HG02571 (cell line): ENCODE measurements at regions not wholly inside any gene's neighbourhood (a gene's known extent, or its start where the extent isn't known, plus 50 kb on each side); places are given as distances from the start of the nearest gene placed in this dataset.
A peak's percentile ranks its signal among the peaks of the same experiment; 100 is the strongest.

Experiments used
- ATAC-seq: cut with Tn5 transposase; IDR thresholded peaks from one replicate; pipeline ENCODE4 v1.9.1; 2021; ENCODE audit warnings: mild to moderate bottlenecking, moderate library complexity; ENCODE audit not compliant: unreplicated experiment

- ATAC-seq = no peak
These were observed 60.6 kb upstream of the CD34 start for GRCh38 chr1:207971331-207972219.

DNA sequence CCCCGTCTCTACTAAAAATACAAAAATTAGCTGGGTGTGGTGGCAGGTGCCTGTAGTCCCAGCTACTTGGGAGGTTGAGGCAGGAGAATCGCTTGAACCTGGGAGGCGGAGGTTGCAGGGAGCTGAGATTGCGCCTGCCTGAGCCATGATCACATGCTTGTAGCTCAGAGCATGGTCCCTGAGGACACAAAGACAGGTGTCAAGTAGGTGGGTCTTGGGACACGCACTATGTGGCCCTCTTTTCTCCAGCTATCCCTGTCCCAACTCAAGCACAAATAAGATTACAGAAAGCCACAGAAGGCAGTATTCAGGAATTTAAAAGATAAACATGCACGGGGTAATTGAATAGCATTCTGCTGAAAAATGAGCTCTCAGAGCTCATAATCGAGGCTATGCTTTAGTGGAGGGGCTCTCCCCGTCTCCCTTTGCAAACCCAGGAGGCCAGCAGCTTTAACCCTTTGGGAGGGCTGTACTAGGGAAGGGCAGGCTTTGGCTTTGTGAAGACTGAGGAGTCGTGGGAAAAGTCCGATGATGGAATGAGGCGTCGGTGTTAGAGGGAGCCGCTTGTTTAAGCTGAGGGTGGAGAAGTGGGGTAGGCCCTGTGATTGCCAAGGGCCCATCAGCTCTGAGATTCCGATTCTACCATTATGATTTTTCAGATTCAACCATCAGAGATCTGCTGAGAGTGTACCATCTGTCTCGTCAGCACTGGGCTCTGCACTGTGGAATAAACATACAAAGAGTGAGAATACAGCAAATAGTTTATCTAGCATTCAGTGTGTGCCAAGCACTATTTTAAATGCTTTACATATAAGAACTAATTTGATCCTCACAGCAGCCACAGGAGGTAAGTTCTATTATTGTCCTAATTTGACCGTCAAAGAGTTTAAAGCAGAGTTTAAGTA, 59.7 kb upstream of the CD34 start:
- no peak for ATAC-seq

DNA sequence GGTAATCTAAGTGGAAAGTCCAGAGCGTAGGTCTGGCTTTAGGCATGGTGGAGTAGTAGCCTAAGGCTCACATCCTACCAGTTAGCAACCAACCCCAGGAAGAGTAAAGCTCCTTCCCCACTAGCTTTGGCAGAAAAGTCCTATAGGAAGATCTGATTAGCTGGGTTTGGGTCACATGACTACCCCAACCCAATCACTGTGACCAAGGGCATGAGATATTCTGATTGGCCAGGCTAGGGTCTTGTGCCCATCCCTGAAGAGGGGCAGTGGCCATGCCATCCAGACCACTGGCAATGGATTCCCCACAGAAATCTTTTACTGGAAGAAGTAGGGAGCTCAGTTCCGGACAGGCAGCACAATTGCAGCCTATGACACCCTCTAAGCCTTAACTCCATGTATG, 58.6 kb upstream of the CD34 start:
- no peak for ATAC-seq

DNA sequence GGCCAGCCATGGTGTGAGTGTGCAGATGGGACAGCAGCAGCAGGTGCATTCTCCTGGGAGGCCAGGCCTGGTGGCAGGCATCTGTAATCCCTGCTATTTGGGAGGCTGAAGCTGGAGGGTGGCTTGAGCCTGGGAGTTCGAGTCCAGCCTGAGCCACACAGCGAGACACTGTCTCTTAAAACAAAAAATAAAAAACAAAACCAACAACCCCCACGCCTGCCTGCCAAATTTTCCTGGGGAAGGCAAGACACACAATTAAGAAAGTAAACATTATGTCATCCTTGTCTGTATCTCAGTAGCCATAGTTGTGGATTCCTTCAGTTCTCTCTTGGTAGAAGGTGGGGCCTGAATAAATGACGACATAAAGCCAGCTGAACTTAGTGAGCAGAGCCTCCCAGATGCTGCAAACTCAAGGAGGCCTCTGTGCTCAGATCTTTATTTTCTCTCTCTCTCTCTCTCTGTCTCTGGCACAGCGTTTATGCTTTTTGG, 57.6 kb upstream of the CD34 start:
- ATAC-seq = no peak

DNA sequence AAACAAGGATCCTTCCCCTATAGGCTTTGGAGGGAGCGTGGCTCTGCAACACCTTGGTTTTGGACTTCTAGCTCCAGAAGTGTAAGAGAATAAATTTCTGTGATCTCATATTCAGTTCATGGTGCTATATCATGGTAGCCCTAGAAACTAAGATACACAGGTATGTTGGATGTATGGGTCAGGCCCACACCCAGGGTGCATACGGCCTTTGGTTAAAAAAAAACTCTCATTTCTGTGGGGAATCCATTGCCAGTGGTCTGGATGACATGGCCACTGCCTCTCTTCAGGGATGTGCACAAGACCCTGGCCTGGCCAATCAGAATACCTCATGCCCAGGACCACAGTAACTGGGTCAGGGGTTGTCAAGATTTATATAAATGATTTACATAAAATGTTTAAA, 56.8 kb upstream of the CD34 start:
- no peak for ATAC-seq

DNA sequence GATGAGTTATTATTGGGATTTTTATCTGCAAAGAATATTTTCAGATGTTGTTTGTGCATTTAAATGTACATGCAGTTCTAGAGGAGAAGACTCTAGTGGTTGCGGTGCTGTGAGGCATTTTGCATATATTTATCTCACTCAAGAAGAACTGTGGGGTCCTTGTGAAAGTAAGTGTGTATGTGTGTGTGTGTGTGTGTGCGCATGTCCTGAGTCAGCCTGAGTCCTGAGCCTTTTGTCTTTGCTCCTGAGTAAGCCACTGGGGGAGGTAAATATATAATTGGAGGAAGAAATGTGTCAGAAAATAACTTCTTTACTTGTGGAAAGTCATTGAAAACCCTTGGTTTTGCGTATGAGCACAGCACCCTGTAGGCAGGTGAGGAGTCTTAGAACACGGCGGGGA, 55.6 kb upstream of the CD34 start:
- ATAC-seq = no peak

DNA sequence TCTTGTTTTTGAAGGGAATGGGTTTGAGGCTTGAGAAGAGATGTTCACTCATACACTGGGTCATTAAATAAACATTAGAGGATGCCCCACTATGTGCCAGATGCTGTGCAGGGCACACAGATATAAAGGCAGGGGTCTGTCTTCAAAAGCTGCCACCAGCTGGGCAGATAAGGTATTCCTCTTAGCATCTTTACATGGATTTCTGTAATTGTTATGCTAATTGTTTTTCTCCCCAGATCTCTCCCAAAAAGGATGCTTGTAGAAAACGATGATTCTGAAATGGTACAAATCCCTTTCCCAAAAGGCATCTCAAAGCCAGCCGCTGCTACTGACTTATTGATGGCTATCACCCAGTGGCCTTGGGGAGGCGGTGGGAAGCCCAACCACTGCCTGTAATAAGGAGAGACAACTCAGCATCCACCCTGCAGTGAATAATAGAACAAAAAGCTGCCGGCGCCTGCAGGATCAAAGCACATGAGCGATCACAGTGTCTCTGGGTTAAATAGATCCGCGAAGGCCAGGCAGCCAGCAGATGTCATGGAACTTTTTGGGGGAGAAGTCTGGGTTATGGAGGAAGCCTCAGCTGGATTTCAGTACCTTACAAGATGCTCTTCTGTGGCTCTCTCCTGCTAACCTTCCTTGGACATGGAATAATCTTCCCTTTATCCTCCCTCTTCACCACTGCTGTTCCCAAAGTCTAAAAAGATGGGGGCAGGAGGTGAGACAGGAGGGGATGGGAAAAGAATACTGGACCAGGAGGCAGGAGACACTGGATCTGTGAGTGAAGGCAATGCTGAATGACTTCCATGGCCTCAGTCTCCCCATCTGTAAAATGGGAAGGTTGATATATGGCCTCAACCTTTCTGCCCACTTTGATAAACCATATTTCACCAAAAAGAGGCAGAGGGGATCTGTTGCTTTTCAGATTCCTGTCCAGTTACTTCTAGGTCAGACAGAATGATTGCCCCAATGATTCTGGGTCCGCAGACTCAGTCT, 54.8 kb upstream of the CD34 start:
- ATAC-seq = no peak

DNA sequence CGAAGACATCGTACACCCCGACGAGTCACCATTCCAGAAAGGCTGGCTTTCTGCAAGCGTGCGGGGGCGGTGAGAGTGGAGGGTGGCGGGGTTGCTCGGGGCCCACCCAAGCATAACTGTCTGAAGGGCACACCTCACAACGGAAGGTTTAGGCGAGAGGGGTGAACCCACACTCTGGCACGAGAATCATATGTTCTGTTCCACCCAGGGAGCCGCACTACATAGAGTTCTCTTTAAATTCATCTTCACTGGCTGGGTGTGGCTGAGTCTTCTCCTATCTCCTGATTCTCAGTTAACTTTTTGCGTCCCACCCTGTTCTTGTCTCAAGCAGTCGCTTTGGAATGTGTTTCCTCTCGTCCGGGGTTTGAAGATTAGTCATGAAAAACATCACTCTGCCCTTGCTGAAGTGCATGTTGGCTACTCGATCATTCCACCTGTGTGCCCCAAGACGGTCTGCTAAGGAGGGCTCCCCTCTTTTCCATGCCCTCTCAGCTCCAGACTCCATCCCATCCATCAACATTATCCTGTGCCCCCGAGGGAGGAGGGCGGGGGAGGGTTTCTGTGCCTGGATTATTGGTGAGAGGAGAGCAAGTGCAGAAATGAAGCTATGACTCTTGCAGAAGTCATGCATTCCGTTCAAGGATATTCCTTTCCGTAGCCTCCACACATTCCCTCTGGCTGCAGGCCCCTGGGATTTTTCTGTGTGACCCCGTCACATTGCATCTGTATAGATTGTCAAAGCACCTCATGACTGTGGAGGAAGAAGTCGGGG, 53.5 kb upstream of the CD34 start:
- ATAC-seq = no peak

DNA sequence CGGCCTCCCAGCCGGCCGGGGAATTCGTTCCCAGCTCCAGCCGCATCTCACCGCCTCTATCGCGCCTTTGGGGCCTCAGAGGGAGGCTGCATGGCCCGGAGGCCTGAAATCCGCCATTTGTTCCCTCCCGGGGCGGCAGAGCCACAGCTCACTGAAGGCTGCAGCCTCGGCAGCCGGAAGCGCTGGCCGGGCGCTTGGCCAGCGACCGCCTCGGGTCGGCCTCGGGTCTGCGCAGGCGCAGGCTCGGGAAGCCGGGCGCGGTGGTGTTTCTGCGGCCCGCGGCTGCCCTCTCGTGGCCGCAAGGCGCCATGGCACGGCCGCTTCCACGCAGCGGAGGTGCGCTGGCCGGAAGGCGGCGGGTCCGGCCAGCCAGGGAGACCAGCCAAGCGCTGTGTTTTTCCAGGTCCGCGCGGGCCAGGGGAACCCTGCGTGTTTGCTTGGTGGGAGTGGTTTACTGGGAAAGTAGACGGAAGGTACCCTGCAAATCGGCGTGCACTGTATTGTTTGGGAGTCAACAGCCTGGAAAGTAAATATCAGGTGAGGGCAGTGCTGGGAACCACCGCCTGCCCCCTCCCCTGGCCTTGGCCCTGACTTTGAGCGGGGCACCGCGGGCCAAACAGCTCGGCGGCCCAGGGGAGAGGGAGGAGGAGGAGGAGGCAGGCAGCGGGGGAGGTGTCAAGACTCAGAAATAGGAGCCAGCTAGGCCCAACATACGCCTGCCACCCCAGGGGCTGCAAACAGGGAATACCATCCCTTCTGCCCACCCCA, 52.7 kb upstream of the CD34 start:
- ATAC-seq = peak; percentile 73

- ATAC-seq = peak; percentile 26
These were observed 51.9 kb upstream of the CD34 start for GRCh38 chr1:207962716-207963426.
